ENCODE measurements at regions not wholly inside any gene's neighbourhood (a gene's known extent, or its start where the extent isn't known, plus 50 kb on each side); places are given as distances from the start of the nearest gene placed in this dataset.
"Not testable (repeated sequence)": the region's sequence is repeated elsewhere in the genome, so short reads cannot be mapped to it uniquely, and the experiment has no call there.

GRCh38 chrY:18860856-18861255, 87.3 kb upstream of the HSFY2 start:
- TF ChIP-seq CTCF (IDR thresholded peaks at IDR 0.05 in 4 of 5, conservative IDR thresholded peaks at IDR 0.05 in 1 of 5); POLR2A (IDR thresholded peaks at IDR 0.05): not testable (repeated sequence)

Data from gastrocnemius medialis (tissue), 4 donors.